NB4 (cell line): ENCODE measurements at regions not wholly inside any gene's neighbourhood (a gene's known extent, or its start where the extent isn't known, plus 50 kb on each side); places are given as distances from the start of the nearest gene placed in this dataset.
"Not testable (repeated sequence)": the region's sequence is repeated elsewhere in the genome, so short reads cannot be mapped to it uniquely, and the experiment has no call there.

Experiments used
- DNase-seq: peaks from one replicate; pipeline ENCODE4 v3.0.0; 2010; ENCODE audit warnings: low read depth
- H3K4me3 ChIP-seq: one replicate; pipeline ENCODE4 v1.5.1; 2011; ENCODE audit warnings: mild to moderate bottlenecking, low read depth, low read length, moderate library complexity
- CTCF ChIP-seq: IDR thresholded peaks from one replicate; pipeline ENCODE4 v1.5.1; 2012; ENCODE audit warnings: low read depth, low read length
- MAX ChIP-seq: IDR thresholded peaks from 2 replicates; pipeline ENCODE4 v1.6.1; 2011; ENCODE audit warnings: low read depth, low read length
- MYC ChIP-seq: IDR thresholded peaks from 2 replicates; pipeline ENCODE4 v1.6.1; 2011; ENCODE audit warnings: low read depth, low read length
- POLR2A ChIP-seq: IDR thresholded peaks from 2 replicates; pipeline ENCODE4 v1.6.1; 2011; ENCODE audit warnings: mild to moderate bottlenecking; ENCODE audit not compliant: insufficient read length; ENCODE audit errors: extremely low read depth

DNA sequence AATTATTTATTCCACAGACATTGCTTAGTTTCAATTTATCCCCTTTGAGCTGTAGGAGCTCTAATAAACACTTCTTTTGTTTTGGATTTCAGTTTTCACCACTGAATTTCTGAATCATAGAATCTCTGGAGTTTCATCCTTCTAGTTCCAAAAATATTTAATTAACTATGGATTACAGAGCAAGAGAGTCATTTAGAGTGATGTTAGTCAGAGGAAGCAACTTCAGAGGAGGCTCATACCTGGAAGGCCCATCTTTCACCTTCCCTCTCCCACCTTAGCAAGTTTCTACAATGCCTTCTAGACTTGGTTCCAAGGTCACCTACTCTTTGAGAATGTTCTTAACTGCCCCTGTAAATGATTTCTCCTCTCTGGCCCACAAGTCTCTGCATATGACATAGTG, 353.2 kb downstream of the SPRY2 start:
- no peak overlapping the region for H3K4me3 ChIP-seq
- TF ChIP-seq CTCF (no peak), MAX (no peak), POLR2A (no peak), MYC (no peak)
- no peak for DNase-seq

DNA sequence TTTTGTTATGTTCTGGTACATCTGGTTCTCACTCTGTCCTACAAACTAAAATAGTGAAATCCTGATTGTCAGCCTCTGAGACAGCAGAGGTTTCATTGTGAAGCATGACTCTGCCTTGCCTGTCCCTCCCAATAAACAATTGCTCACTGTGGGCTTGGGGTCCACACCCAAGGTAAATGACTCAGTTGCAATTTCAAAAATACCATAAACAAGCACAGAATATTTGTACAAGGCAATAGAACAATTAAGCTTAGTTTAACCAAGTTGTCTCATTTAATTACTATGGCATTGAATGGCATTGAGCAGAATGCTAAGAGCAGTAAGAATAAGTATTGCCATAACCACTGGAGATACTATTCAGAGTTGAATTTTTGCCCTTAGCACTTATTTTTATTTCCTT, 353.6 kb downstream of the SPRY2 start:
- DNase-seq: no peak
- TF ChIP-seq CTCF (no peak), MYC (no peak), POLR2A (no peak), MAX (no peak)
- no peak overlapping the region for H3K4me3 ChIP-seq

DNA sequence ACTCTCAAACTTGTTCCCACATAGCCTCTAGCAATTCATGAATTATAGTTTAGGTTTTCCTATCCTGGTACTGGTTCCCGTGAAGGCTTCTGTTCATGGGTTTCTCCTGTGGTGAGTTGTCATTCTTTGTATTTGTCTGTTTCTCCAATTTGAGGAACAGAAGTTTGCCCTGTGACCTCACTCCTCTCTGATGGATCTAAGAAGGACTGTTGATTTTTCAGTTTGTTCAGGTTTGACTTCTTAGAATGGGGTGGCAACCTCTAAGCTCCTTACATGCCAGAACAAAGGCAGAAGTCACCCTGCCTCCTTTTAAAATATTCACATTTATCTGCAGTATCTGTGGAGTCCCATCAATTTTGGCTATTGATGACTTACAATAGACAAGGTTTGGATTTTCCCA, 354.0 kb downstream of the SPRY2 start:
- DNase-seq: no peak
- TF ChIP-seq MYC (no peak), CTCF (no peak), POLR2A (no peak)
- no peak overlapping the region for H3K4me3 ChIP-seq

GRCh38 chr13:79974935-79975650, 365.8 kb downstream of the SPRY2 start:
- DNase-seq, H3K4me3 ChIP-seq: not testable (repeated sequence)

DNA sequence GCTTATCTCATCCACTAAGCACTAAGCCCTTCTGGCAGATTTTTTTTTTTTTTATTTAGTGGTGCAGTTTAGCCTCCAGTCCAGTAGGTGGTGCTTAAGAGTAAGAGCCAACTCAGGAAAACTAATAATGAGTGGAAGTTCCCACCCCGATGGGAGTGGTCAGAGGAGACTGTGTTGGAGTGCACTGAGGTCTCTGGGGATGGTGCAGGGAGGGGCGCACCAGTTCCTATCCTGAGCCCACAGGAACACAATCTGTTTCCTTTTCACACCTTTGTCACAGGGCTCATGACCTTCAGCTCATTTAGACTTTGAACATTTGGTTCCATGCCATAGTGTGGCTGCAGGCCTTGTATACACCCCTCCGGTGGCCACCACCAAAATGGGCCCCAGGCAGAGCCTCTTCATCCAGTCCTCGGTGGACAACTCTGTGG, 367.4 kb downstream of the SPRY2 start:
- TF ChIP-seq MAX: no peak
- no peak for TF ChIP-seq MYC
- peak; percentile 58 for TF ChIP-seq CTCF
- TF ChIP-seq POLR2A: no peak
- DNase-seq: peak; percentile 64

GRCh38 chr13:79972066-79972569, 368.8 kb downstream of the SPRY2 start:
- DNase-seq: no peak
- H3K4me3 ChIP-seq: no peak overlapping the region
- TF ChIP-seq MYC (no peak), MAX (no peak), POLR2A (no peak), CTCF (no peak)

More for the DNA sequence above, 367.4 kb downstream of the SPRY2 start:
- H3K4me3 ChIP-seq: no peak overlapping the region
